GM03348 (cell line): ENCODE measurements at regions not wholly inside any gene's neighbourhood (a gene's known extent, or its start where the extent isn't known, plus 50 kb on each side); places are given as distances from the start of the nearest gene placed in this dataset.
A peak's percentile ranks its signal among the peaks of the same experiment; 100 is the strongest.

Source experiments
- DNase-seq: peaks from one replicate; pipeline ENCODE4 v3.0.0; 2012; ENCODE audit warnings: low spot score

DNA sequence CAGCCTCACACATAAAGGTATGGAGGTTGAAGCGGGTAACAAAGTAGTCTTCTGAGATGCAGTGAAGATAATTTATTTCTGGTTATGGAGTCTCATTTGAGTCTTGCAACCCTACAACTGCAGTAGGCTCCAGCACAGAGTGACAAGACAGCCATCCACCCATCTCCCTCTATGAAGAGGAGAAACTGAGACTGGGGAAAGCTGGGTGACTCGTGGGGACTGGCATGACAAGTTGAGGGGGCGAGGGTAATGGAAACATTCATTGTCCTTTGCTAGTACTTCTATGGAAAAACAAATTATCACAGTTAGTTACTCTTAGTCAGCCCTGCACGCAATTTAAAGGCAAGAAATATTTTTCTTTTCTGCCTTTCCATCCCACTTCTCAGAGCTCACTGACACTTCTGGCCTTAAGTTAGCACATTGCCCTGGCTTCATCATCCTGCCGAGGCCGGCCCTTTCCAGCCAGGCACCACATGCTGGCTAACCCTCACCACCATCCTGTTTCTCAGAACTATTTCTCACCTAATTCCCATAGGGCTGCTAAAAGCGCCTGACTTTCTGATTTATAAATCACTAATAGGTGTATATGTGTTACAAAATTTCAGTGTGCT is 361.1 kb downstream of the ETS1 start:
- no peak for DNase-seq

DNA sequence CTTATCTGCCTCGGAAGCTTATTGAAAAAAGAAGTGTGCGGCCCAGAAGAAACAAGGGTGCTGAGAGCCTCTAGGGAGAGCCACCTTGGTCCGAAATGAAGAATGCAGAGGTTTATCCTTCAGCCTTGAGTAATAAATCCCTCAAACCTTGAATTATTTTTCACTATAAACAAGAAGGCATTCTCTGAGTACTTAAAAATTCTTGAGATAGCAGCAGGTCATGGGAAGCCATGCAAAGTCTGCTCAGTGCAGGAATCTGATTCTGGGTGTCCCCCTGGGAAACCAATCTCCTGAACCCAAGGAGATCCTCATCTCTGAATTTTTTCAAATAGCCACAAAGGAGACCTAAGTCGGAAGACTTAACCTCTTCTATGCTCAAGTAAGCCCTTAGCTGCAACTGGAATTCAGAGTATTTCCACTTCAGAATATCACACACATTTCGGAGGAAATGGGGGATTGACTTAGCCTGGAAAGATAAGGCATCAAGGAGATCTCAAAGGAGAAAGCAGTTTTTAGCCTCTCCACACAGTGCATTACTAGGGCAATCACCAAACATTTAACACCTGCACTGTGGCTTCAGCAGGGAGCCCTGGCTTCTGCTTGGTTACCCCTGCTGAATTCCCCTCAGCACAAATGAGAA is 365.0 kb downstream of the ETS1 start:
- DNase-seq, result no peak

DNA sequence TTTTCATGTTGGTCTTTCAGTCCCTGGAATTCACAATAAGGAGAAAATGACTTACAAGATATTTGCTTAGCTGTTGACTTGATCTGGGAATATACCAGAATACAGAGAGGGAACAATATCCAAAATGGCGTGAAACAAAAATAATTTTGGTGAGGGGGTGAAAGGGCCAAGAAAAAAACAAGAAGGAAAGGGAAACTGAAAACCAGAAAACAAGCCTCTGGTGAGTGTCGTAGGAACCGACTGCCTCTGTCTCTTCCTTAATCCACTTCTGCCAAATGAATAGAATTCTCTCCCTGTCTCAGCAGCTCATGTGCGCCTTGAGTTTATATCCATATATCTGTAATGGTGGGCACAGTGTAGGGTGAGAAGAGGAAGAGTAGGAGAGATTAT is 367.6 kb downstream of the ETS1 start:
- DNase-seq, result no peak

DNA sequence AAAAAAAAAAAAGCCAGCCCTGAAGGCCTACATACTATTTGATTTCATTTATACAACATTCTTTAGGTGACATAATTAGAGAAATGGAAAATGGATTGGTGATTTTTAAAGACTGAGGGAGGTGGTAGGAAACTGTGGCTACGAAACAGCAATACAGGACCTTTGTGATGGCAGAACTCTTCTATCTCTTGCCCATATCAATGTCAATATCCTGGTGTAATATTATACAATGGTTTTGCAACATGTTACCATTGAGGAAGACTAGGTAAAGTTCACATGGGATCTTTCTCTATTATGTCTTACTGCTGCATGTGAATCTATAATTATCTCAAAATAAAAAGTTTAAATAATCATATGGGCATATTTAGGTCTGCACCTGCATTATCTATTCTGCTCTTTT is 371.2 kb downstream of the ETS1 start:
- DNase-seq, result no peak

DNA sequence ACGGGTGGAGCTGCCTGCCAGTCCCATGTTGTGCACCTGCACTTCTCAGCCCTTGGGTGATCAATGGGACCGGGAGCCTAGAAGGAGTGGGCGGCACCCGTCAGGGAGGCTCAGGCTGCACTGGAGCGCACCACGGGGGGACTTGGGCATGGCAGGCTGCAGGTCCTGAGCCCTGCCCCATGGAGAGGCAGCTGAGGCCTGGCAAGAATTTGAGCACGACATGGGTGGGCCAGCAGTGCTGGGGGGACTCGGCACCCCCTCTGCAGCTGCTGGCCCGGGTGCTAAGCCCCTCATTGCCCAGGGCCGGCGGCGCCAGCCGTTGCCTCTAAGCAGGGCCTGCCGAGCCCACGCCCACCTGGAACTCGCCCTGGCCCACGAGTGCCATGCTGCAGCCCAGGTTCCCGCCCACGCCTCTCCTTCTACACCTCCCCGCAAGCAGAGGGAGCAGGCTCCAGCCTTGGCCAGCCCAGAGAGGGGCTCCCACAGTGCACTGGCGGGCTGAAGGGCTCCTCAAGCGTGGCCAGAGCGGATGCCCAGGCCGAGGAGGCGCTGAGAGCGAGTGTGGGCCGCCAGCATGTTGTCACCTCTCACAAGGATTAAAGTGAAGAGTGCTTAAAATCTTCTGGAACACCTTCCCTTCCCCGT is 372.0 kb downstream of the ETS1 start:
- DNase-seq, result no peak

DNA sequence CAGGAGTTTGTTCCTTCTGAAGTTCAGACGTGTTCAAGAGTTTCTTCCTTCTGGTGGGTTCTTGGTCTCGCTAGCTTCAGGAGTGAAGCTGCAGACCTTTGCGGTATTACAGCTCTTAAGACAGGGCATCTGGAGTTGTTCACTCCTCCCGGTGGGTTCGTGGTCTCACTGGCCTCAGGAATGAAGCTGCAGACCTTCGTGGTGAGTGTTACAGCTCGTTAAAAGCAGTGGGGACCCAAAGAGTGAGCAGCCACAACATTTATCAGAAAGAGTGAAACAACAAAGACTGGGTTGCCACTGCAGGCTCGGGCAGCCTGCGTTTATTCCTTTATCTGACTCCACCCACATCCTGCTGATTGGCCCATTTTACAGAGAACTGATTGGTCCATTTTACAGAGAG is 373.1 kb downstream of the ETS1 start:
- no peak for DNase-seq

DNA sequence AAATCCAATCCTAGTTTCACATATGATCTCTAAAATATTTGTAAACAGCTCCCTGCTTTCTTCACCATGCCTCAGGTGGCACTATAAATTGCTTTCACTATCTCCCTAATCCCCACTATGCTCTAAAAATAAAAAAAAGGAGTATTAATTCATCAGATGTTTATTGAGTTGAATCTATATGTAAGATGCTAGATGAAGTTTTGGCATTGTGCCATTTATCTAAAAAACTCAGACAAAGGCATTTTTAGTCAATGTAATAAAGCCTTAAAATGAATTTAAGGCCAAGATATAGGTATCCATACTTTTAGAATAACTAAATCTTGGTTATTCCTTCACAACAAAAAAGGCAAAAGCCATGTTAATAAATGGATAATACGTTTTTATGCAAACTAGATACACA is 373.9 kb downstream of the ETS1 start:
- no peak for DNase-seq

DNA sequence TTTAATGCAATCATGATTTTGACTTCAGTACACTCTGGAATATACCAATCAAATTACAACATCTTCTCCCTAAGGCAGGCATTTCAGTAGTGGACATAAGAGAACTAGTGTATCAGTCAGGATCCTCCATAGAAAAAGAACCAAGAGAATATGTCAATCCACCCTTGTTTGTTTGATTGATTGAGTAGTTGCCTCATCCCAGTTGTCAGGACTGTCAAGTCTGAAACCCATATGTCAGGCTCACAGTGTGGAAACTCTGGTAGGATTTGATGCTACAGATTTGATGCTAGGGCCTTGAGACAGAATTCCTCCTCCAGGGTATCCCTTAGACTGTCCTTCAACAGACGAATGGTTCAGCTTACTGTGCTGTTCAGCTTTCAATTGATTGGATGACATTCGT is 375.0 kb downstream of the ETS1 start:
- DNase-seq, result no peak

DNA sequence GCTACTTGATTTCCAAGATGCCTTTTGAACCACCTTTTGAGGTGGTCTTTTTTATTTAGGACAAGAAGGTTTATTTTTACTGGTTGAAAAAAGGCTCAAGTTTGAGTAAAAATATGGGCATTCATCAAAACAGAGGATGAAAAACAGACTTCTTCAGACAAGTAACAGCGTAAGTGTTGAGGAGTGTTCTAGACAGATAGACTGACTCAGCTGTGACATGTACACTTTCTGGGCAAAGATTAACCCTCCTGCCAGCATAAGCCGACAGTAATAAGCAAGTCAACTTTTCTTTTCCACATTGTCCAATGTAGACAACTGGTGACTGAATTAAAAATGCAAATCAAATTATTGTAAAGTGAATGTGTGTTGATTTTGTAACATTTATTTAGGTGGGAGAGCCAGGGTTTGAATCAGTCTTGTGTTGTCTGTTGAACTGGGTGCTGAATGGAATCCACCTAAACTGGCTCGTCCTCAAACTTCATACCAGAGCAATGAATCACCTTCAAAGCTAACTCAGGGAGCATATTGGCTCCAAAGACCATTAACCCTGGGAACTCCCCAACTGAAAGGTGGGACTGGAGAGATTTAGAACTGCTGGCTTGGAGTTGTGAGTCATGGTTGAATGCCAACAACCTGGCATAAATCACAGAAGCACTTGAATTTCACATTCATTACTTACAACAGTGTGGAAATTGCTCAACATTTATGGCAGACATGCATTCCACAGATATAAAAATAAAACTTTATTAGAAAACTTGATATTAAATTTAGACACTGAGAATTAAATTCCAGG is 377.0 kb downstream of the ETS1 start:
- DNase-seq, result peak; percentile 75

DNA sequence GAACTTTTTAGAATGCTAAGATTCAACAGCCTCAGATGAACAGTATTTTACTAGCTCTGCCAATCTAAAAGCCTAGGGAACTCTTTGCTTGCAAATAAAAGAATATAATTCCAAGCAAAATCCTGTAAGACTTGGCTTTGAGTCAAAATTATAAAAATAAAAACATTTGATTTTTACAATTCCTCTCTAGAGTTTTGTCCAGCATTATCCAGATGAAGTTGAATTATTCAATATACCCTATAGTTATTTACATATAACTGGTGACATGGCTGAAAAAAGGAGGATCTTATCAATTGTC is 378.3 kb downstream of the ETS1 start:
- DNase-seq, result no peak

DNA sequence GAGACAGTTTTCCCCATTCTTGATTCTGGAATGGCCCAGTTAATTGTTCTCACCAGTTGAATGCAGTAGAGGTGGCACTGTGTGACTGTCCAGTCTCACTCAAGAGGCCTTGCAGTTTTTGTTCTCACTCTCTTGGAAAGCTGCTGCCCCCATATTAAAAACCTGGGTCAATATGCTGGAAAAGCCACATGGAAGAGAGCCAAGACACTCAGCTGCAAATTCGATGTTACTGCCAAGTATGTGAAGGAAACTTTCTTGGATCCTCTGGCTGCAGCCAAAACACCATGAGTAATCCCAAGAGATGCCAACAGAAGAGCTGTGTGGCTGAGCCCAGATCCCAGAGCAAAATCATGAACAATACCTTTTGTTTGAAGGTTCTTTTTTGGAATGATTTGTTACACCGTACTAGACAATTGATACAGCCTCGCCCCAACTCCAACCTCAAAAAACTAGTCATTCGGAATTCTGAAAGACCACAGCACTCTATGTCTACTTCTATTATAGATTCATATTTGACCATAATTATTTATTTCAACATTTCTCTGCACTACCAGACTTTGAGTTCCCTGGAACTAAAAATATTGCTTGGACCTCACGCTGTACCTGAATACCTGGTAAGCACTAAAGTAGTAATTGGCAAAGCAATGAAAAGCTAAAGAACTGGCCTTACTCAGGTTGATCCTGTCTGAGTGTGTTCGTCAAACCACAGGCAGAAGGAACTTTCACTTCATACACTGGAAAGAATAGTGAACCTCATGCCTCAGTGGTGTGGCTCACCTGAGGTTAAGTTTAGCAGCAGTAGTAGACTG is 378.8 kb downstream of the ETS1 start:
- peak; percentile 65 for DNase-seq

DNA sequence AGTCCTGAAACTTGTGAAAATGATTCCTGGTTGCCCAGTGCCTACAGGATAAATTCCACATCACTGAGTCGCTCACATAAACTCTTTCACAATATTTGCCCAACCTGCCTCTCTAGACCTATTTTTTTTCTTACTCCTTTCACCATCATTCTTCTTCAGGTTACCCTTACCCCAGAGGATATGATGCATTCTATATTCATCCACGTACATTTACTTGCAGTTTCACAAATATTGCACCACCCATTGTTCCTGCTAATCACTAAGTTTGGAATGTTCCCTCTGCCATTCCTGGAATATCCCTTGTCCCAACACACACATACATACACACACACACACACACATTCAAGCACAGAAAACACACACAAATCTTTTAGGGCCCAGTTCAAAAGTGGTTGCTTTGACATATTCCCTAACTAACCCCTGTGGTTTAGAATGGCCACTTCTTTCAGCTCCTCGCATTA is 379.5 kb downstream of the ETS1 start:
- DNase-seq, result peak; percentile 32

DNA sequence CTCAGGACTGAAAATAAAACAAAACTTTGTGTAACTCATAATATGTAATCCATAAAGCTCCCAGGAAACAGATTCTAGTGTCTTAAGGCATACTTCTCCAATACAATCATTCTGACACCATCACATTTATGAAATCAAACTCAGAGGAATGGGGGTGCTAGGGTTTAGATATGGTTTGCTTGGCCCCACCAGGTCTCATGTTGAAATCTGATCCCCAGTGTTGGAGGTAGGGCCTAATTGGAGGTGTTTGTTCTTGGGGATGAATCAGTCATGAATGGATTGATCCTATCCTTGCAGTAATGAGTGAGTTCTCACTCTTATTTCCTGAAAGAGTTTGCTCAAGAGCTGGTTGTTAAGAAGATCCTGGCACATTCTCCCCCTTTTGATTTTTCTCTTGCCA is 380.9 kb downstream of the ETS1 start:
- no peak for DNase-seq

DNA sequence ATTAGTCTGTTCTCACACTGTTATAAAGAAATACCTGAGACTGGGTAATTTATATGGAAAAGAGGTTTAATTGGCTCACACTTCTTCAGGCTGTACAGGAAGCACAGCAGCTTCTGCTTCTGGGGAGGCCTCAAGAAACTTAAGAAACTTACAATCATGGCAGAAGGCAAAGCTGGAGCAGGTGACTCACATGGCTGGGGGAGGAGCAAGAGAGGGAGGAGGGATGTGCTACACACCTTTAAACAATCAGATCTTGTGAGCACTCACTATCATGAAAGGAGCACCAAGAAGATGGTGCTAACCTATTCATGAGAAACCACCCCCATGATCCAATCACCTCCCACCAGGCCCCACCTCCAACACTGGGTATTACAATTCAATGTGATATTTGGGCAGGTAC is 381.6 kb downstream of the ETS1 start:
- DNase-seq, result no peak

DNA sequence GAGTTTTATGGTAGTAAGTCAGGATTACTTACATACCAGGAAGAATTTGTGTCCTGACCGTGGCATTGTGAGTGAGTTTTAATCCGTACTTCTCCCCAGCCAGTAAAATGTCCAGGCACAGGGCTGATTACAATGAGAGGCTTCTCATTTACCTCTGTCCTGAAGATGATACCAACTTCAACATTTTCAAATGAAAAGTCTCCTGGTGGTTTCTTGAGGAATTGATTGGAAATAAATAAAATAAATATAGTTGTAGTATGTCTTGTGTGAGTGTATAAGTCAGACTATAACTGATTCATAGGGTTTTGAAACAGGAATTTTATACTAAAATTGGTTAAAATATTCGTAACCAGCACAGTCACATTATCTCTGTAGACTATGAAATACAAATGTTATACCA is 382.5 kb downstream of the ETS1 start:
- DNase-seq, result no peak

DNA sequence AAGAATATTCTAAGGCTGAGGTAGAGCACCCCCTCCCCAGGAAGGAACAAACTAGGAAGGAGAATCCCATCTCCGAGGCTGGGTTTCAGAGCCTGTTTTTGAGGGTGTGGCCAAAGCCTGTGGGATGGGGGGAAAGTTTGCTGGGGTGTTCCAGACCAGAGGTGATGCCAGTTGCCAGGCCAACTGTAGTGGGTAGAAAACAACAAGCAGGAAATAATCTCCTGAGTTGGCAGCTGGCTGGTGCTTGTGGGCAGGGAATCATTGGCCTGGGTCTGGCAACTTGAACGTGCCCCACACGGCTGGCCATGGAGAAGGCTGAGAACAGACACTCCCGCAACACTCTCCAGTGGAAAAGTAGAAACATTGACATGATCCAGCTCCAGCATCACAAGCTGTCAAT is 385.6 kb downstream of the ETS1 start:
- DNase-seq, result no peak

DNA sequence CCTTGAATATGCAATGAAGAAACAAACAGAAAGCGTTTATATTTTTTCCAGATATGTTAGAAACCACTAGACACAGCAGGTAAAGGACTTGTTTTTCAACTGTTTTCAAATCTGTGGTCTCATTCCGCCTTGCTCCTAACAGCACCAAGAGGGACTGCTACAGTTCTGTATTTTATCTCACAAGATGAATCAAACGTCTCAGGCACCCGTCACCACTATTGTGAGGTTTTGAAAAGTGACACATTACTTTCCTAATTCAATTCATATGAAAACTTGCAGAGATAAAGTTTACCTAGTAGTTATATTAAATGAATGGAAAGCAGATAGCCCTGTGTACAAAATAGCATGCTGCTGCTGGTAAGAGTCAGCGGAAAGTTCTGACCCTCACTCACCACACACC is 386.3 kb downstream of the ETS1 start:
- DNase-seq, result no peak

DNA sequence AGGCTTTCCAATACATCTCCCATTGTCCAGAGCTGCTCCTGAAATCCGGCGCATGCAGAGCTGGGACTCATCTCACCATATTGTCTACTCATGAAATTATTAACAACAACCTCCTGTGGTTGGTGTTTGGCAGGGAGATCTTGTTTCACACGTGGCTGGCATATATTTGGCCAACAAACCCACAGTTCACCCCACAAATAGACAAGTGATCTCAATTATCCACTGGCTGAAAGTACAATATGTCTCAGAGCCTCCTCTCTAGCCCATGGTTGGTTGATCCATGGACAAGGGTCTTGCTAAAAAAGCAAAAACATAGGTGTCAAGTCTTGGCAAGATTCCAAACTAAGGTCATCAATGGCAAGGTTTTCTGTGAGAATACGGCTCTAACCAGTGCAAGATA is 386.9 kb downstream of the ETS1 start:
- no peak for DNase-seq

DNA sequence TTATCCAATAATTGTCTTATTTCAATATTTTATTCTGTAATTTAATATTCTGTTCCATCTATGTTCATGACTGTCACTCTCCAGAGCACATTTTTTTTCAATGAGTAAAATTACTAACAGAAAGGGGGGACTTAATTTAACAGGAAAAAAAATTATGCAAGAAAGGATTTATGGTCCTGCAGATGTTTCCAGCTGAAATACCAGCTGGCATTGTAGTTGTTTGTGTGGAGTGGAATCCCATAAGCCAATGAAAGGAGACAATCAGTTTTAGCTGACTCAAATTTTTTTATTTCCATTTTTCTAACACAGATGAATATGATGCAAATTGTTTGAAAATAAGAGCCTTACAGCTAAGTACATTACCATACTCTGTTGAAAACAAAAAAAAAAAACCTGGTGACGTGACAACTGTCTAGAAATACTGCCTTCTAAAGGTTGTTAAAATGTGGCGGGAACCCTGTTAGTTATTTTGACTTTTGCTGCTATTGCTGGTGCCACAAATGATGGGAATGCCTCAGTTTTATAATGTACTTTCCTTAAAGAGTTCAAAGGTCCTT is 389.1 kb downstream of the ETS1 start:
- DNase-seq, result no peak

DNA sequence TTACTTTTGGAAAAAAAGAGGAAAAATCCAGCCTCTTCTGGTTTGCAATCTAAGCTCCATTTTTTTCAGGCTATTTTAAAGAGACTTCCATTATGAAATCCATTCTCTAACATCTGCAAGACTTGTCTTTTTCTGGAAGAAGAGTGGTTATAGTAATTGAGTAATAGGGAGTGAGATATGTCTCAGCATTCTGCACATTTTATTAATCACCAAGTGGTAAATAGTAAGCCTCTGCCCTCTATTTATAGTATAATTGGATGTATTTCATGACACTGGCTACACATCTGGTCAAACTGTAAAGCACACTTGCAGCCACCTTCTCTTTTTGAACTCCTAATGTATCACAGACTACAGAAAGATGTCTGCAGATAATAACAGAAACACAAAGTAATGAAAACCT is 391.1 kb downstream of the ETS1 start:
- peak; percentile 49 for DNase-seq

DNA sequence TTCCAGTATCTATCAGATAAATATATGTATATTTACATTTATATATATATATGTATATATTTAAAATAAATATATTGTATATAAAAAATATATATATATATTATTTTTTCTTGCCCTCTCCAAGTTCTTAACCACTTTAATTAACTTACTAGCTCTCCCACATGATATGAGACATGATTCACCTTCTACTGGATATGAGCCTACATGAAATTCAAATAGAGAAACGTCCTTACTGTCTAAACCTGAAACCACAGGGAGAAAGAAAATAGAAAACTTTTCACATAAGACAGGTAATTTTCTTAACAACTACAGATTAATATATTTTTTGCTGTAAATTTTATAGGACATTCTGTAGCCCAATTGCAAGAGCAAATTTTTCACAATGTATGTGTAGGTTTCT is 391.6 kb downstream of the ETS1 start:
- no peak for DNase-seq
